Natural killer cell treated with Interleukin-12 subunit alpha and Interleukin-12 subunit beta and Interleukin-15 and Interleukin-18, amount 100 ng/mL, for 72 hours (primary cell): ENCODE measurements at regions not wholly inside any gene's neighbourhood (a gene's known extent, or its start where the extent isn't known, plus 50 kb on each side); places are given as distances from the start of the nearest gene placed in this dataset.
A peak's percentile ranks its signal among the peaks of the same experiment; 100 is the strongest.

ENCODE experiments used
- ATAC-seq, 2 donors: fragments of 150-1000 bp; cut with Tn5 transposase in 1 of 2; sonication (Bioruptor Pico), chemical (Tn5 transposase) in 1 of 2; 2 replicates each; pipeline ENCODE4 v1.10.0; 2021
- DNase-seq: peaks from one replicate; pipeline ENCODE4 v3.0.0; 2022; ENCODE audit warnings: low spot score
- H3K27ac Mint-ChIP-seq, 2 donors: 1 replicate in 1 of 2; 2 replicates in 1 of 2; pipeline ENCODE4 v1.8.0; 2022; ENCODE audit warnings: mixed read lengths in 2 of 2, mild to moderate bottlenecking in 1 of 2, moderate library complexity in 1 of 2
- H3K27me3 Mint-ChIP-seq, 2 donors: 1 replicate in 1 of 2; 2 replicates in 1 of 2; pipeline ENCODE4 v1.8.0; 2022; ENCODE audit warnings: mixed read lengths in 2 of 2
- H3K36me3 Mint-ChIP-seq: one replicate; pipeline ENCODE4 v1.8.0; 2022; ENCODE audit warnings: mixed read lengths
- H3K4me1 Mint-ChIP-seq, 2 donors: 1 replicate in 1 of 2; 2 replicates in 1 of 2; pipeline ENCODE4 v1.8.0; 2022; ENCODE audit warnings: low read depth in 2 of 2, mixed read lengths in 2 of 2, mild to moderate bottlenecking in 1 of 2
- H3K4me3 Mint-ChIP-seq: one replicate; pipeline ENCODE4 v1.8.0; 2022; ENCODE audit warnings: mixed read lengths
- H3K9me3 Mint-ChIP-seq: 2 replicates; pipeline ENCODE4 v1.8.0; 2022; ENCODE audit warnings: mixed read lengths

DNA sequence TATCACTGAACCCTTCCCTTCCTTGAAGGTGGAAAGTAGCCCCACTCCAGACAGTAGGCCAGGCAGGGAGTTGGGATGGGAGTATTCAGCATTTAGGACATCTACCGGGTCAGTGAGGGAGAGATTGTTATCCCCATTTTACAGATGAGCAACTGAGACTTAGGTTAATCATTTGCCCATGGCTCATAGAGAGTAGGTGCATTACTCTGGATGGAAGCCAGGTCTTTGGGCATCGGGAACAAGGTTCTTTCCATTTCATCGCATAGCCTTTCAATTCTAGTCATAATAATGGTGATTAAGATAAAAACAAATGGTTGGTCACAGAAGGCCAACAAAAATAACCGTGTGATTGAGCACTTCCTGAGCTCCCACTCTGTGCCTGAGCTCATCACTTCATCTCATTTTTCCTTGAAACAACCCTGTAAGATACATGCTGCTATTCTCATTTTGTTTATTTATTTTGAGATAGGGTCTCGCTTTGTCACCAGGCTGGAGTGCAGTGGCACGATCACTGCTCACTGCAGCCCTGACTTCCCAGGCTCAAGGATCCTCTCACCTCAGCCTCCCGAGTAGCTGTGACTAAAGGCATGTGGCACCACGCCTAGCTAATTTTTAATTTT lies 64.8 kb downstream of the NAV1 start:
- no peaks in the 10 kb centered on the region for H3K36me3 Mint-ChIP-seq
- no peak overlapping the region for H3K27ac Mint-ChIP-seq
- DNase-seq, result no peak
- ATAC-seq, result no peak
- H3K9me3 Mint-ChIP-seq, result no peaks in the 10 kb centered on the region
- peaks cover 0 to 2% of the 10 kb centered on the region in 2 donors for H3K27me3 Mint-ChIP-seq
- no peak overlapping the region for H3K4me3 Mint-ChIP-seq
- no peaks in the 10 kb centered on the region for H3K4me1 Mint-ChIP-seq

DNA sequence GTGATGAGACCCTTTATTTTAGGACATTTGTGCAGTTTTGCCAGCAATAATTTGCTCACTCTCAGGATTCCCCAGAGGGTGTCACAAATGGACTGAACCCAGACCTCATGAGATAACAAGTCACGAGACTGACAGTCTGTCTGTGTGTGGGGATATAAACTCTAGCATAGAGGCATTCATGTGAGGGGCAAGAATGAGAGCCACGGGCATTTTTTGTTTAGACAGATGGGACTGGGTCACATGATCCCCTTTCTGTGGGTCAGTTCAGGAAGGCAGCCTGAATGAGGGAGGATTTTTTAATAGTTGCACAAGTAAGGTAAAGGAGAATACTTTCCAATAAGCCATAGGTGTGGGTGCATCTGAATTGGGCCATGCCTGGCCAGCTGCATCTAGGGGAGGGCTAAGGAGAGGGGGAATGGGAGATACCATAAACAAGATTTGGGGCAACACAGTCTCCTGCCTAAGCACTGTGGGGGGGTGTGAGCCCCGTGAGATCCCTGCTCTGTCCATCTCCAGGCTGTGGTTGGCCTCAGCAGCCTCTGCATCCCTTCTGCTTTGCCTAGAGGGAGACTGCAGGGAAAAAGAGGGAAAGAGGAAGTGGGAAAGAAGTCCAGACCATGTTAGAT lies 66.6 kb downstream of the NAV1 start:
- Mint-ChIP-seq H3K27ac (no peak overlapping the region), H3K9me3 (no peaks in the 10 kb centered on the region), H3K27me3 (peaks cover 0 to 6% of the 10 kb centered on the region in 2 donors), H3K4me3 (no peak overlapping the region), H3K36me3 (no peaks in the 10 kb centered on the region), H3K4me1 (no peaks in the 10 kb centered on the region)
- ATAC-seq (no peak), DNase-seq (no peak)

DNA sequence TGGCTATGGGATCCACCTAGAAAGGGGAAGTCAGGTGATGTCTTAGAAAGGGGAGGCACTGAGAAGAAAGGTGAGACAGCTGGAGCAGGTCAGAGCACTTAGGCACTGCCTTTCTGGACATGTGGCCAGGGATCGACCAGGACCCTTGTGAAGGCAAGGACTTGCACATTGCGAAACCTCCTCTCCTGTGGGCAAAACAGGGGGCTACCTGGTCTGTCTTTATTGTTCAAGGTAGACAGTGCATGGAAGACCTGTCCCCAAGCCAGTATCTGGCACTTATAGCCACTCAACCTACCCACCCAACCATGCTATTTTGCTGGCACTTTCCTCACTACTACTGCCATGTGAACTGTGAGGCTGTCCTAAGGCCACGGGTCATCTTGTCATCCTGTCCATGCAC lies 67.2 kb downstream of the NAV1 start:
- no peak for DNase-seq
- H3K36me3 Mint-ChIP-seq, result no peaks in the 10 kb centered on the region
- no peak for ATAC-seq
- H3K27ac Mint-ChIP-seq, result no peak overlapping the region
- no peak overlapping the region for H3K4me3 Mint-ChIP-seq
- peaks cover 0 to 6% of the 10 kb centered on the region in 2 donors for H3K27me3 Mint-ChIP-seq
- no peaks in the 10 kb centered on the region for H3K4me1 Mint-ChIP-seq
- H3K9me3 Mint-ChIP-seq, result no peaks in the 10 kb centered on the region

DNA sequence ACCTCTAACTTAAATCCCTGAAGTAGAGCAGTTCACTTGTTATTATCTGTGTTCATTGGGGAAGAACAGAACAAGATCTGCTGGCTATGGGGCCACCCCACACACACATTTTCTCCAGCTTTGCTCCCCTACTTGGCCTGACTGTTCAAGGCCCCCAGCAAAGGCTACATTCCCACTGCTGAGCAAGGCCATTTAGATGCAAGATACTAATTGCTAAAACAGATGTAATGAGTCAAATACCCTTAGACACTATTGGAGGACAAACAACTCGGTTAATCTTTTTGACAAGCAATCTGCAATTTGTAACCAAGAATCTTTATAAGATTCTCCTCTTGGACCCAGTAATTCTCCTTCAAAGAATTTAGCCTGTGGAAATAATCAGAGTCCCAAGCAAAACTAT lies 67.7 kb downstream of the NAV1 start:
- no peak for ATAC-seq
- H3K4me3 Mint-ChIP-seq, result no peak overlapping the region
- no peaks in the 10 kb centered on the region for H3K4me1 Mint-ChIP-seq

DNA sequence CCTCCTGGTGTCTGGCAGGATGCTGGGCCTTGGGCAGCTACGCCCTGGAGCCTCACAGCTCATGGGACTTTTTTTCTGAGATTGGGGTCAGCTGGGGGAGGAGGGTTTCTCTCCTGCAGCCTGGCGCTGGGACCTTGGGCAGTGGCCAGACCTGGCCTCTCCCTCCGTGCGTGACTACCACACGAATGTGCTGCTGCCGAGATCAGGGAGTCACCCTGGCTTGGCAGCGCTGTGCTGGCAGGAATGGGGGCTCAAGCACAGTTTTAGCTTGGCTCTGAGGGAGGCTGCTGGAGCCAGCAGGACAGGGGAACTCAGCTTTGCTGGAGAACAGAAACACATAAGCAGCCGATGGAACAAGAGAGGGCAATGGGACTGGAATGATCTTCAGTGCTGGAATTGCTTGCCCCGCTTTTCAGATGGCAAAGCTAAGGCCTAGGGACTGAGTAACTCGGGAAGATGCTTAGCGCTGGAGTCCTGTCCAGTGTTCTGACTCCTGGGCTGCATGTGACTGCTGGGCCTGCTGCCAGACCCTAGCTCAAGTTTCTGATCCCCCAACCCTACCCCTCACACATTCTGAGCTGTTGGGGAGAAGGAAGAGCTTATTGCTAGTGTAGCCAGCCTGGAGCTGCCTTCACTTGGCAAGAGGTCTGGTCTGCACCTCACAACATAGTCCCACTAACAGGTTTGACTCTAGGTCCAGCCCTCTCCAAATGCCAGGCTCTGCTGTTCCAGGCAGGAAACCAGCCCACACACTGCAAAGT lies 69.9 kb downstream of the NAV1 start:
- no peak for ATAC-seq
- H3K4me1 Mint-ChIP-seq, result no peaks in the 10 kb centered on the region
- no peaks in the 10 kb centered on the region for H3K9me3 Mint-ChIP-seq
- no peak overlapping the region for H3K27ac Mint-ChIP-seq
- no peaks in the 10 kb centered on the region for H3K36me3 Mint-ChIP-seq
- no peak overlapping the region for H3K4me3 Mint-ChIP-seq
- DNase-seq, result peak; percentile 16
- peaks cover 0 to 6% of the 10 kb centered on the region in 2 donors for H3K27me3 Mint-ChIP-seq

More for the DNA sequence above, 67.7 kb downstream of the NAV1 start:
- Mint-ChIP-seq H3K27me3 (peaks cover 0 to 6% of the 10 kb centered on the region in 2 donors), H3K9me3 (no peaks in the 10 kb centered on the region), H3K36me3 (no peaks in the 10 kb centered on the region), H3K27ac (no peak overlapping the region)
- no peak for DNase-seq

DNA sequence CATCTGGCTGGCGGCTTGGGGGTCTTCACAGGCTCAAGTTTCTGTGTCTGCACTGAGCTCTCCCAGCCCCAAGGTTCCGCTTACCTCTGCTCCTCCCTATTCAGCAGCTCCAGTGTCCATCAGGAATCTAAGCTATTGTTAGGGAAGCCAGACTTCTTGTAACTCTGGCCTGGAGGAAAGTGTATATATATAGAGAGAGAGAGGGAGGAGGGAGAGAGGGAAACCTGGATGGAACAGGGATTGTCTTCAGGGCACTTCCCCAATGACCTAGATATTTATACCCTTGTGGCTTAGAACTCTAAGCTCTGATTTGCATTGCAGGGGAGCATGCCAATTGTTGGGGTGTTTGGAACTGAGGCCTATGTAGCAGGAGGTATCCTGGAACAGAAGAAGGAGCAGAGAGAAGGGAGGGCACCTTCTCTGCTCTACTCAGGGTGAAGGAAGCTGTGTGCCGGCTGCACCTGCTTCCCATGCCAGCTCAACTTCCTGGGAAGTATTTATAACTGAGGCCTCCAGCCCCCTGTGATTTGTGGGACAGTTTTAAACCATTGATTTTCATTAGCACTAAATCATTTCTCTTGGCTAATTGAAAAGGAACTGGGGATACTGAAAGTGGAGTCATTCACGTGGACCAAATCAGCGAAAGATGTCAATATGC lies 70.9 kb downstream of the NAV1 start:
- H3K27me3 Mint-ChIP-seq, result peaks cover 0 to 6% of the 10 kb centered on the region in 2 donors
- no peaks in the 10 kb centered on the region for H3K4me1 Mint-ChIP-seq
- no peaks in the 10 kb centered on the region for H3K36me3 Mint-ChIP-seq
- DNase-seq (no peak), ATAC-seq (no peak)
- no peak overlapping the region for H3K27ac Mint-ChIP-seq
- H3K4me3 Mint-ChIP-seq, result no peak overlapping the region
- H3K9me3 Mint-ChIP-seq, result no peaks in the 10 kb centered on the region

DNA sequence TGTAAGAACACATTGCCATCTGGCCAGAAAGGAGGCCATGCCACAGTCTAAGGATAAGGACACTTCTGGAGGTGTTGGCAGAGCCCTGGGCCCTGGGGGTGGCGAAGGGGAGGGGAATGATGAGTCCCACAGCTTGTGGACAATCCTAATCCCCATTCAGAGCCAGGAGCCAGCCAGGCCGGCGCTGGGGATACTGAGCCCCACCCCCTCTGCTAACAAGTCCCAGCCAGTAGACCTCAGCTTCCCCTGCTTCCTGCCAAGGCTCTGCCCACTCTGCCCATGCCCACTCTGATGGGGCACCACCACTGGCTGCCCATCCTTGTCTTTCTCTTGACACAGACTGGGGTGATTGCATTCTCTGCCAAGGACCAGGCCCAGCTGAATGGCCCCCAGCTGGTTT lies 71.9 kb downstream of the NAV1 start:
- H3K9me3 Mint-ChIP-seq, result no peaks in the 10 kb centered on the region
- no peak for DNase-seq
- ATAC-seq, result no peak
- H3K4me1 Mint-ChIP-seq, result no peaks in the 10 kb centered on the region
- H3K36me3 Mint-ChIP-seq, result no peaks in the 10 kb centered on the region
- H3K27ac Mint-ChIP-seq, result no peak overlapping the region
- no peak overlapping the region for H3K4me3 Mint-ChIP-seq
- H3K27me3 Mint-ChIP-seq, result peaks cover 0 to 4% of the 10 kb centered on the region in 2 donors

DNA sequence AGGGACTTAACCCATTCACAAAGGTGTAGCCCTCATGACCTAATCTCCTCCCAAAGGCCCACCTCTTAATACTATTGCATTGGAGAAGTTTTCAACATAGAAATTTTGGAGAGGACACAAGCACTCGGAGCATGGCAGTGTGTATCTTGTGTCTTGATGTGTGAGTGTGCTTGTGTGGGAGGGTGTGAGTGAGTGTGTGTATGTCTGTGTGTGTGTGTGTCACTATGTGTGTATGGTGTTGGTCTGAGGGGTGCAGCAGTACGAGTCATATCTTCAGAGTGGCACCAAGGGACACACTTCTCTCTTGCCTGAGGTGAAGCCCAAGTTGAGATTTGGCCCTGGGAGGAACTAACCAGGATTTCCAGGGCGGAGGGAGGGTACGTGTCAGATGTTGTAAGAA lies 73.7 kb downstream of the NAV1 start:
- Mint-ChIP-seq H3K9me3 (no peaks in the 10 kb centered on the region), H3K4me3 (no peak overlapping the region), H3K4me1 (no peaks in the 10 kb centered on the region), H3K36me3 (no peaks in the 10 kb centered on the region), H3K27ac (no peak overlapping the region), H3K27me3 (peaks cover 0 to 4% of the 10 kb centered on the region in 2 donors)
- no peak for DNase-seq
- no peak for ATAC-seq

DNA sequence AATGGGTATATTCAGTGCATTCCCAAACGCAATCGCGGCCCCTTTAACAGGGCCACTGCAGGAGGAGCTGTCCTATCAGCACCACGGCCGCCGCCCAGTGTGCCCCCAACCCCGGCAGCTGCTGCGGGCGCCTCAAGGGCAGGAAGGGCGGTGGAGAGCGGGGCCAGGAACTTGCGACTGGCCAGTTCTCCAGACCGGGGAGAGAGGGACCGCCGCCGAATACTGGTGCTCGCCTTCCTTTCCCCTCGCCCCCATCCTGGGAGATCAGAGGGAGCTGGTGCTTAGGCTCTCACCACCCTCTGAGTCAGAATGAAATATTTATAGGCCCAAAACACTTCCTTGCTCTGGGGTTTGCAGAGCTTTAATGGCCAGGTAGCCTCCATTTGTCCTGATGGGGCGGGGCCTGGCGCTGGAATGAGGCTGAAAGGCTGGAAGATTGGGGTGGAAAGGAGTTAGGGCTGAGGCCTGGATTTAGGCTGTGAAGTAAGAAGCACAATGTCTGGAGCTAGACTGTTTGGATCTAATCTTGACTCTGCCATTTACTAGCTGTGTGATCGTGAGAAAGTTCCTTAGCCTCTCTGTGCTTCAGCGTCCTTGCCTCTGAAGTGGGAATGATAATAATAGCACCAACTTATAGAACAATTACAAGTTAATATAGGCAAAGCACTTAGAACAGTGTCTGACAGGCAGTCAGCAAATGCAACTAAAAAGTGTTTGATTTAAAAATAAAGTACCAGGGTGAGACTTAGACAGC lies 75.5 kb downstream of the NAV1 start:
- H3K4me3 Mint-ChIP-seq, result no peak overlapping the region
- peaks cover 0 to 4% of the 10 kb centered on the region in 2 donors for H3K27me3 Mint-ChIP-seq
- H3K4me1 Mint-ChIP-seq, result no peaks in the 10 kb centered on the region
- H3K9me3 Mint-ChIP-seq, result no peaks in the 10 kb centered on the region
- H3K36me3 Mint-ChIP-seq, result no peaks in the 10 kb centered on the region
- ATAC-seq (no peak), DNase-seq (no peak)
- H3K27ac Mint-ChIP-seq, result no peak overlapping the region

DNA sequence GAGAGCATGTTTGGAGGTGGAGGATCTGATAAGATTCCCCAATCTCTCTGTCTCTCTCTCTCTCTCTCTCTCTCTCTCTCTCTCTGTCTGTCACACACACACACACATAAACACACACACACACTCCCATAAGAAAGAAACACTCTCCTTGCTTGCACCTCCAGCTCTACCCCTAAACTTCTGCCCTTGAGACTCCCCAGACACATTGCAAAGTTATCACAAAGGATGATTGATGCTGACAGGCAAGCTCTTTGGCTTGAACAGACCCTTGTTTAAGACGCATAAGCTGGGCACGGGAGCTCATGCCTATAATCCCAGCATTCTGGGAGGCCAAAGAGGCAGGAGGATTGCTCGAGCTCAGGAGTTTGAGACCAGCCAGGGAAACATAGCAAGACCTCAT lies 78.2 kb downstream of the NAV1 start:
- no peaks in the 10 kb centered on the region for H3K4me1 Mint-ChIP-seq
- H3K4me3 Mint-ChIP-seq, result no peak overlapping the region
- no peaks in the 10 kb centered on the region for H3K9me3 Mint-ChIP-seq
- ATAC-seq (no peak), DNase-seq (no peak)
- H3K27me3 Mint-ChIP-seq, result peaks cover 0 to 3% of the 10 kb centered on the region in 2 donors
- no peak overlapping the region for H3K27ac Mint-ChIP-seq
- no peaks in the 10 kb centered on the region for H3K36me3 Mint-ChIP-seq

DNA sequence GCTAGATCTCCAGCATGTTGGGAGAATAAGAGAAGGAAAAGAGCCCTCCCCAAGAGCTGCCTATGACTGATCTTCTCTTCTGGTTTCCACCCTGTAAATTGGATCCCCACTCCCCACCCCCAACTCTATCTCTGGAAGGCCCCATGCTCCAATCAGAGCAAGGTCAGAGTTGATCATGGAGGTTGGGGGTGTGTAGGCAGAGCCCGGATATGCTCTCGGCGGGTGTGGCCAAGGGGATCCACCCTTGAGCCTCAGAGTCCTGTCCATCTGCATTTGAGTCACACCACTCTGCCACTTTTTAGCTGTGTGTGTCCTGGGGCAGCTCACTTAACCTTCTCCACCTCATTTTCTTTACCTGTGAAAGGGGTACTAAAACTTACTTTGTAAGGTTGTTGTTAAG lies 79.5 kb downstream of the NAV1 start:
- Mint-ChIP-seq H3K4me1 (no peaks in the 10 kb centered on the region), H3K36me3 (no peaks in the 10 kb centered on the region), H3K27me3 (peaks cover 0 to 5% of the 10 kb centered on the region in 2 donors), H3K4me3 (no peak overlapping the region), H3K9me3 (no peaks in the 10 kb centered on the region), H3K27ac (no peak overlapping the region)
- ATAC-seq, result no peak
- DNase-seq, result no peak

DNA sequence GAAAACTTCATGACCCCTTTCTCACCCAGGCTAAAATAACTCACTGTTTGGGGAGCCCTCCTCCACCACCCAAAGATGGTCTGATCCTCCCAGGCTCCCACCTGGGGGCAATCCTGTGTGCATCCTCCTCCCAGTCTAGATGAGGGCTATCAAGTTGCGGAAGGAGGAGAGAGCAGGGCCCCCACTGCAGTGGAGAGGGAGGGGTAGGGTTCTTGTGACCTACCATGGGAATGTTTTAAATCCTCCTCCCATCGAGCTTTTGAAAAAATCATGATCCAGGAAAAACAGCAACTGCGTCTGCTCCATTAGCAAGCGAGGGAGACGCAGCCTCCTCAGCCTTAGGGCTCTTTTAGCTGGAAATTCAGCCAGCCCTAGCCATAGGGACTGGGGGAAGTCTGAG lies 80.0 kb downstream of the NAV1 start:
- ATAC-seq (no peak), DNase-seq (no peak)
- Mint-ChIP-seq H3K27ac (no peak overlapping the region), H3K4me1 (no peaks in the 10 kb centered on the region), H3K9me3 (no peaks in the 10 kb centered on the region), H3K27me3 (peaks cover 0 to 5% of the 10 kb centered on the region in 2 donors), H3K4me3 (no peak overlapping the region), H3K36me3 (no peaks in the 10 kb centered on the region)

DNA sequence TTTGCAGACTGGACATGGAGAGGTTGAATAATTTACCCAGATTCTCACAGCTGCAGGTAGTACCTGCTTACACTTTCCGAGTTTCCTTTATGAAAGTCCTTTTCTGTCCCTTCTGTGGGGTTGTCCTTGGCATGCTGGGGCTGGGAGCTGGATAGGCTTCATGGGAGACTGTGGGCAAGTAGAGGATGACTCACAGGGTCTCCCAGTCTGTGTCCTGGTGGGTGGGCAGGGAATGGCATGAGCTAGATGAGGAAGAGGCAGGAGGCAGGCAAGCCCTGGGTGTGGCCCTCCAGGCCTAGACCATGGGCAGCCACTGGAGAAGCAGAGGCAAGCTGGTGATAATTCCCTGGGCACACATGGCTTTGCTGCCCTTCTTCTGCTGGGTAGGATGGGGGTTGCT lies 80.6 kb downstream of the NAV1 start:
- Mint-ChIP-seq H3K9me3 (no peaks in the 10 kb centered on the region), H3K27me3 (peaks cover 0 to 5% of the 10 kb centered on the region in 2 donors), H3K36me3 (no peaks in the 10 kb centered on the region), H3K4me3 (no peak overlapping the region), H3K27ac (no peak overlapping the region), H3K4me1 (no peaks in the 10 kb centered on the region)
- ATAC-seq (peak in 1 of 2 donors; percentile 41), DNase-seq (no peak)
